CD14-positive monocyte (primary cell): ENCODE measurements at regions not wholly inside any gene's neighbourhood (a gene's known extent, or its start where the extent isn't known, plus 50 kb on each side); places are given as distances from the start of the nearest gene placed in this dataset.

Source experiments
- DNase-seq, 3 donors: peaks; one replicate each; pipeline ENCODE4 v3.0.0-alpha.2; 2011 to 2022
- H2AFZ ChIP-seq: 2 replicates; pipeline ENCODE4 v1.6.0; 2012; ENCODE audit warnings: mild to moderate bottlenecking, low read depth, low read length, inconsistent platforms; ENCODE audit not compliant: insufficient read depth, poor library complexity, severe bottlenecking
- H3K27ac ChIP-seq, 2 donors: 1 replicate in 1 of 2; 2 replicates in 1 of 2; pipeline ENCODE4 v1.5.1; 2012 to 2013; ENCODE audit warnings: low read length in 2 of 2, control low read depth in 1 of 2, inconsistent platforms in 1 of 2, low read depth in 1 of 2, mild to moderate bottlenecking in 1 of 2
- H3K27me3 ChIP-seq, 2 donors: one replicate each; pipeline versions ENCODE4 v1.6.0 to v1.6.1; 2011 to 2013; ENCODE audit warnings: low read length in 2 of 2; ENCODE audit not compliant: control insufficient read depth in 2 of 2, insufficient read depth in 2 of 2
- H3K36me3 ChIP-seq, 2 donors: replicated peaks in 1 of 2; 1 replicate in 1 of 2; 2 replicates in 1 of 2; pipeline versions ENCODE4 v1.5.1 to v1.6.1; 2012 to 2013; ENCODE audit warnings: low read length in 2 of 2, control low read depth in 1 of 2, inconsistent platforms in 1 of 2, mild to moderate bottlenecking in 1 of 2; ENCODE audit not compliant: insufficient read depth in 2 of 2, control insufficient read depth in 1 of 2
- H3K4me1 ChIP-seq, 2 donors: 1 replicate in 1 of 2; 2 replicates in 1 of 2; pipeline versions ENCODE4 v1.5.1 to v1.6.1; 2012 to 2013; ENCODE audit warnings: low read length in 2 of 2, control low read depth in 1 of 2, inconsistent platforms in 1 of 2, mild to moderate bottlenecking in 1 of 2, moderate library complexity in 1 of 2; ENCODE audit not compliant: insufficient read depth in 2 of 2, control insufficient read depth in 1 of 2
- H3K4me2 ChIP-seq: replicated peaks from 2 replicates; pipeline ENCODE3; 2012; ENCODE audit warnings: low read length, moderate library complexity, mild to moderate bottlenecking; ENCODE audit not compliant: poor library complexity, severe bottlenecking; ENCODE audit errors: extremely low read depth
- H3K4me3 ChIP-seq, 3 experiments: fragments of 200-600 bp in 1 of 3; sonication (generic) in 1 of 3; replicated peaks in 1 of 3; 1 replicate in 2 of 3; 2 replicates in 1 of 3; pipeline ENCODE4 v1.5.1; 2011 to 2013; ENCODE audit warnings: low read length in 3 of 3, mild to moderate bottlenecking in 3 of 3, control low read depth in 2 of 3, low read depth in 2 of 3, inconsistent platforms in 1 of 3, moderate library complexity in 1 of 3
- H3K79me2 ChIP-seq: 2 replicates; pipeline ENCODE4 v1.6.0; 2012; ENCODE audit warnings: mild to moderate bottlenecking, control low read depth, inconsistent platforms, low read length, moderate library complexity; ENCODE audit not compliant: insufficient read depth
- H3K9ac ChIP-seq: 2 replicates; pipeline ENCODE4 v1.6.0; 2017; ENCODE audit warnings: low read length, mild to moderate bottlenecking; ENCODE audit not compliant: insufficient read depth, poor library complexity, severe bottlenecking
- H3K9me3 ChIP-seq, 2 donors: replicated peaks in 1 of 2; 1 replicate in 1 of 2; 2 replicates in 1 of 2; pipeline versions ENCODE4 v1.5.1 to v1.6.1; 2012 to 2013; ENCODE audit warnings: low read length in 2 of 2, control low read depth in 1 of 2; ENCODE audit not compliant: control insufficient read depth in 1 of 2, insufficient read depth in 1 of 2
- H4K20me1 ChIP-seq: 2 replicates; pipeline ENCODE4 v1.6.0; 2012; ENCODE audit warnings: mild to moderate bottlenecking, low read length, control low read depth, moderate library complexity; ENCODE audit not compliant: insufficient read depth
- H3K27ac Mint-ChIP-seq, 7 donors: one replicate each; pipeline ENCODE4 v1.8.0; 2020; ENCODE audit warnings: mild to moderate bottlenecking in 7 of 7, mixed read lengths in 7 of 7, moderate library complexity in 6 of 7, inconsistent platforms in 2 of 7
- H3K27me3 Mint-ChIP-seq, 3 donors: one replicate each; pipeline ENCODE4 v1.8.0; 2021 to 2022; ENCODE audit warnings: low read depth in 3 of 3, mild to moderate bottlenecking in 3 of 3, mixed read lengths in 3 of 3, moderate library complexity in 3 of 3, inconsistent platforms in 1 of 3
- H3K36me3 Mint-ChIP-seq, 2 donors: one replicate each; pipeline ENCODE4 v1.8.0; 2020; ENCODE audit warnings: mixed read lengths in 2 of 2, inconsistent platforms in 1 of 2, mild to moderate bottlenecking in 1 of 2
- H3K4me1 Mint-ChIP-seq: one replicate; pipeline ENCODE4 v1.8.0; 2020; ENCODE audit warnings: mild to moderate bottlenecking, mixed read lengths
- H3K4me3 Mint-ChIP-seq, 2 donors: one replicate each; pipeline ENCODE4 v1.8.0; 2020; ENCODE audit warnings: mild to moderate bottlenecking in 2 of 2, mixed read lengths in 2 of 2, moderate library complexity in 1 of 2
- H3K9me3 Mint-ChIP-seq, 7 donors: one replicate each; pipeline ENCODE4 v1.8.0; 2020 to 2022; ENCODE audit warnings: mixed read lengths in 7 of 7, mild to moderate bottlenecking in 6 of 7, moderate library complexity in 6 of 7, inconsistent platforms in 2 of 7
- WGBS: methylation state at CpG from one replicate; pipeline ENCODE4 v1.1.5; 2013; ENCODE audit warnings: missing lambda C conversion rate; ENCODE audit not compliant: insufficient coverage; 5-methylcytosine and 5-hydroxymethylcytosine counted together
- intact Hi-C, 2 donors: fragments of 100-400 bp; cut with micrococcal nuclease; formaldehyde crosslinking; loops; one replicate each; pipeline versions ENCODE4 v1.15.0 to v1.15.1; 2023
- TF ChIP-seq, protein P1 (sequence below): fragments of 200-600 bp; IDR thresholded peaks from one replicate; pipeline ENCODE4 v1.8.0; 2022; ENCODE audit warnings: antibody characterized with exemption, mild to moderate bottlenecking

- no peak overlapping the region for H3K27ac Mint-ChIP-seq
- no peaks in the 10 kb centered on the region for H3K36me3 ChIP-seq
- no peak overlapping the region for H3K27ac ChIP-seq
- no peak overlapping the region for H3K4me2 ChIP-seq
- intact Hi-C loops, result no loop called here
- DNase-seq, result no peak
- H2AFZ ChIP-seq, result no peak overlapping the region
- H3K4me1 ChIP-seq, result no peaks in the 10 kb centered on the region
- no CpG with 5 or more reads among the region's 1 CpG for WGBS
- no peak overlapping the region for H3K4me3 ChIP-seq
- no peak overlapping the region for H3K4me3 Mint-ChIP-seq
- H3K27me3 ChIP-seq, result no peaks in the 10 kb centered on the region
- TF ChIP-seq, protein P1, sequence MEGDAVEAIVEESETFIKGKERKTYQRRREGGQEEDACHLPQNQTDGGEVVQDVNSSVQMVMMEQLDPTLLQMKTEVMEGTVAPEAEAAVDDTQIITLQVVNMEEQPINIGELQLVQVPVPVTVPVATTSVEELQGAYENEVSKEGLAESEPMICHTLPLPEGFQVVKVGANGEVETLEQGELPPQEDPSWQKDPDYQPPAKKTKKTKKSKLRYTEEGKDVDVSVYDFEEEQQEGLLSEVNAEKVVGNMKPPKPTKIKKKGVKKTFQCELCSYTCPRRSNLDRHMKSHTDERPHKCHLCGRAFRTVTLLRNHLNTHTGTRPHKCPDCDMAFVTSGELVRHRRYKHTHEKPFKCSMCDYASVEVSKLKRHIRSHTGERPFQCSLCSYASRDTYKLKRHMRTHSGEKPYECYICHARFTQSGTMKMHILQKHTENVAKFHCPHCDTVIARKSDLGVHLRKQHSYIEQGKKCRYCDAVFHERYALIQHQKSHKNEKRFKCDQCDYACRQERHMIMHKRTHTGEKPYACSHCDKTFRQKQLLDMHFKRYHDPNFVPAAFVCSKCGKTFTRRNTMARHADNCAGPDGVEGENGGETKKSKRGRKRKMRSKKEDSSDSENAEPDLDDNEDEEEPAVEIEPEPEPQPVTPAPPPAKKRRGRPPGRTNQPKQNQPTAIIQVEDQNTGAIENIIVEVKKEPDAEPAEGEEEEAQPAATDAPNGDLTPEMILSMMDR, result no peak
- peaks cover 0 to 8% of the 10 kb centered on the region in 2 donors for H3K9me3 ChIP-seq
- H3K9me3 Mint-ChIP-seq, result peaks cover 0 to 18% (median 3%) of the 10 kb centered on the region in 7 donors
- H3K9ac ChIP-seq, result no peak overlapping the region
- no peaks in the 10 kb centered on the region for H3K36me3 Mint-ChIP-seq
- H3K4me1 Mint-ChIP-seq, result peaks cover 3% of the 10 kb centered on the region
- H3K27me3 Mint-ChIP-seq, result peaks cover 0 to 1% (median 1%) of the 10 kb centered on the region in 3 donors
- no peaks in the 10 kb centered on the region for H4K20me1 ChIP-seq
- no peaks in the 10 kb centered on the region for H3K79me2 ChIP-seq
Measured at GRCh38 chr10:61564444-61564843, 98.3 kb upstream of the CABCOCO1 start.

GRCh38 chr10:61559615-61560014 is 103.1 kb upstream of the CABCOCO1 start:
- H3K36me3 Mint-ChIP-seq, result no peaks in the 10 kb centered on the region
- peaks cover 0 to 4% (median 2%) of the 10 kb centered on the region in 7 donors for H3K9me3 Mint-ChIP-seq
- no peaks in the 10 kb centered on the region for H4K20me1 ChIP-seq
- peaks cover 3% of the 10 kb centered on the region for H3K4me1 Mint-ChIP-seq
- H3K27me3 ChIP-seq, result no peaks in the 10 kb centered on the region
- H3K27ac Mint-ChIP-seq, result no peak overlapping the region
- H2AFZ ChIP-seq, result no peak overlapping the region
- H3K4me3 ChIP-seq, result no peak overlapping the region
- H3K9ac ChIP-seq, result no peak overlapping the region
- H3K9me3 ChIP-seq, result no peaks in the 10 kb centered on the region
- TF ChIP-seq, protein P1, result no peak
- intact Hi-C loops, result no loop called here
- H3K4me3 Mint-ChIP-seq, result no peak overlapping the region
- peaks cover 0 to 1% (median 0%) of the 10 kb centered on the region in 3 donors for H3K27me3 Mint-ChIP-seq
- H3K79me2 ChIP-seq, result no peaks in the 10 kb centered on the region
- no peaks in the 10 kb centered on the region for H3K4me1 ChIP-seq
- no peak overlapping the region for H3K27ac ChIP-seq
- H3K4me2 ChIP-seq, result no peak overlapping the region
- no peak for DNase-seq
- H3K36me3 ChIP-seq, result no peaks in the 10 kb centered on the region
